Upper lobe of right lung (tissue), 1 donor: ENCODE measurements at regions not wholly inside any gene's neighbourhood (a gene's known extent, or its start where the extent isn't known, plus 50 kb on each side); places are given as distances from the start of the nearest gene placed in this dataset.
"Not testable (repeated sequence)": the region's sequence is repeated elsewhere in the genome, so short reads cannot be mapped to it uniquely, and the experiment has no call there.

Experiments used
- ATAC-seq: fragments of 200-7000 bp; cut with Tn5 transposase; one replicate; pipeline ENCODE4 v1.9.1; 2020; ENCODE audit warnings: mild to moderate bottlenecking, moderate library complexity
- DNase-seq: peaks from one replicate; pipeline ENCODE4 v3.0.0-alpha.2; 2020
- H3K27ac ChIP-seq: fragments of 200-600 bp; one replicate; pipeline ENCODE4 v1.8.0; 2022
- H3K27me3 ChIP-seq: fragments of 200-600 bp; one replicate; pipeline ENCODE4 v1.8.0; 2022; ENCODE audit warnings: mild to moderate bottlenecking
- H3K36me3 ChIP-seq: fragments of 200-600 bp; one replicate; pipeline ENCODE4 v1.8.0; 2022
- H3K4me1 ChIP-seq: fragments of 200-600 bp; one replicate; pipeline ENCODE4 v1.8.0; 2022
- H3K4me3 ChIP-seq: fragments of 200-600 bp; one replicate; pipeline ENCODE4 v1.8.0; 2022; ENCODE audit warnings: mild to moderate bottlenecking
- H3K9me3 ChIP-seq: fragments of 200-600 bp; one replicate; pipeline ENCODE4 v1.8.0; 2022
- intact Hi-C: fragments of 100-400 bp; cut with DNase I; formaldehyde crosslinking; loops from one replicate; pipeline ENCODE4 v1.11.0; 2022
- TF ChIP-seq, protein P1 (sequence below): fragments of 200-600 bp; IDR thresholded peaks from one replicate; pipeline ENCODE4 v1.8.0; 2022; ENCODE audit warnings: antibody characterized with exemption
- donor health status: DM: no; HTN: yes; CAD: no; lungs with severe emphysema.

DNA sequence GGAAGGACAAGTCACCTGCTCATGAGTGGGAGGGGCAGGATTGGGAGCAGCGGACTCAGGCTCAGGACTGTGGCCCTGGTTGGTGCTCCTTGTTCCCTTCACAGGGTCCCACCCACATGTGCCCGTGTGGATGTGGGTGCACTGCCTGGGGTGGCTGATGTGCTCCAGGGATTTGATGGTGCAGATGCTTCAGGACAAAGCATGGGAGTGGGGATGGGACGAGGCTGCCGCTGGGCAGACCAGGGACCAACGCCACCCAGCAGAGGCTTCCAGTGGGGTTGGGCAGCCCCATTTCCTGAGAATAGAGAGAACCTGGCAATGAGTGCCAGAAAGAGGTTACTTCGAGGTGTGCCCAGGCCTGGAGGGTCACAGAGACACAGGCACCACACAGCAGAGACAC is 65.5 kb upstream of the IGLL5 start:
- ATAC-seq (no peak), DNase-seq (no peak)
- TF ChIP-seq, protein P1, sequence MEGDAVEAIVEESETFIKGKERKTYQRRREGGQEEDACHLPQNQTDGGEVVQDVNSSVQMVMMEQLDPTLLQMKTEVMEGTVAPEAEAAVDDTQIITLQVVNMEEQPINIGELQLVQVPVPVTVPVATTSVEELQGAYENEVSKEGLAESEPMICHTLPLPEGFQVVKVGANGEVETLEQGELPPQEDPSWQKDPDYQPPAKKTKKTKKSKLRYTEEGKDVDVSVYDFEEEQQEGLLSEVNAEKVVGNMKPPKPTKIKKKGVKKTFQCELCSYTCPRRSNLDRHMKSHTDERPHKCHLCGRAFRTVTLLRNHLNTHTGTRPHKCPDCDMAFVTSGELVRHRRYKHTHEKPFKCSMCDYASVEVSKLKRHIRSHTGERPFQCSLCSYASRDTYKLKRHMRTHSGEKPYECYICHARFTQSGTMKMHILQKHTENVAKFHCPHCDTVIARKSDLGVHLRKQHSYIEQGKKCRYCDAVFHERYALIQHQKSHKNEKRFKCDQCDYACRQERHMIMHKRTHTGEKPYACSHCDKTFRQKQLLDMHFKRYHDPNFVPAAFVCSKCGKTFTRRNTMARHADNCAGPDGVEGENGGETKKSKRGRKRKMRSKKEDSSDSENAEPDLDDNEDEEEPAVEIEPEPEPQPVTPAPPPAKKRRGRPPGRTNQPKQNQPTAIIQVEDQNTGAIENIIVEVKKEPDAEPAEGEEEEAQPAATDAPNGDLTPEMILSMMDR: no peak
- no peaks in the 10 kb centered on the region for H3K9me3 ChIP-seq
- peaks cover 5% of the 10 kb centered on the region for H3K27me3 ChIP-seq
- no peak overlapping the region for H3K27ac ChIP-seq
- H3K36me3 ChIP-seq: no peaks in the 10 kb centered on the region
- intact Hi-C loops: no loop called here
- peaks cover 5% of the 10 kb centered on the region for H3K4me1 ChIP-seq
- H3K4me3 ChIP-seq: no peak overlapping the region

DNA sequence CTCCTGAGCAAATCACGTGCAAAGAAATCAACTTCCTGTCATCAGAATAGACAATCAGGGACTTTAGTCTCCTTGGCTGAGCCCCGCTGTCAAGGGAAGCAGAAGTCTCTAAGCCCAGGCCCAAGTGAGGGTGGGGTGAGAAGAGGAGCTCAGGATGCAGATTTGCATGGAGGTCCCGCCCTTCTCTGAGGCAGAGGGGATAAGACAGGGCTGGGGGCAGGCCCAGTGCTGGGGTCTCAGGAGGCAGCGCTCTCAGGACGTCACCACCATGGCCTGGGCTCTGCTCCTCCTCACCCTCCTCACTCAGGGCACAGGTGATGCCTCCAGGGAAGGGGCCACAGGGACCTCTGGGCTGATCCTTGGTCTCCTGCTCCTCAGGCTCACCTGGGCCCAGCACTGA is 65.1 kb upstream of the IGLL5 start:
- H3K27me3 ChIP-seq, H3K36me3 ChIP-seq, H3K4me3 ChIP-seq, H3K27ac ChIP-seq, ATAC-seq, H3K4me1 ChIP-seq, H3K9me3 ChIP-seq, intact Hi-C loops, DNase-seq: not testable (repeated sequence)

DNA sequence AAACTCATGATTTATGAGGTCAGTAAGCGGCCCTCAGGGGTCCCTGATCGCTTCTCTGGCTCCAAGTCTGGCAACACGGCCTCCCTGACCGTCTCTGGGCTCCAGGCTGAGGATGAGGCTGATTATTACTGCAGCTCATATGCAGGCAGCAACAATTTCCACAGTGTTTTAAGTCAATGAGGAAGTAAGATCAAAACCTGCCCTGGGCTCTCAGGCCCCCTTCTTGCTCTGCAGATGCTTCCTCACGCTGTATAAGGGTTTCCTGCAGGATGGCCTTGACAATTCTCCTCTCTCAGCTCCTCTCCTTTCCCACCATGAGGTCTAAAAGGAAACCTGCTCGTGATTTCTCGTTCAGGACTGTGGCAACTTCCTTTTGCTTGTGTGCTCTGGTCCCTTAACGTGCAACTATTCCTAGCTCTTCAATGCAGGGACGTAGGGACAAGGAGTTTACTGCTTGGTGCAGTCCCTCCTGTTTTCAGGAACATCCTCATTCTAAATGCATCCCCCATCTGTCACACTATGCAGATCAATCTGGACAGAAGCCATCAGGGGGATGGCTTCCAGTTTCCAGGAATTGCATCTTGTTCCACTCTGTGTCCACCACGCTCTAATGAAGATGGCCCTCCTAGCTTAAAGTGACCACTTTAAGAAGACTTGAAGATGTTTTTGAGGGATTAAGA is 64.3 kb upstream of the IGLL5 start:
- peaks cover 13% of the 10 kb centered on the region for H3K27me3 ChIP-seq
- no peaks in the 10 kb centered on the region for H3K36me3 ChIP-seq
- H3K4me3 ChIP-seq: no peak overlapping the region
- TF ChIP-seq, protein P1: no peak
- intact Hi-C loops: no loop called here
- H3K9me3 ChIP-seq: no peaks in the 10 kb centered on the region
- DNase-seq (no peak), ATAC-seq (no peak)
- H3K4me1 ChIP-seq: peaks cover 5% of the 10 kb centered on the region
- no peak overlapping the region for H3K27ac ChIP-seq

DNA sequence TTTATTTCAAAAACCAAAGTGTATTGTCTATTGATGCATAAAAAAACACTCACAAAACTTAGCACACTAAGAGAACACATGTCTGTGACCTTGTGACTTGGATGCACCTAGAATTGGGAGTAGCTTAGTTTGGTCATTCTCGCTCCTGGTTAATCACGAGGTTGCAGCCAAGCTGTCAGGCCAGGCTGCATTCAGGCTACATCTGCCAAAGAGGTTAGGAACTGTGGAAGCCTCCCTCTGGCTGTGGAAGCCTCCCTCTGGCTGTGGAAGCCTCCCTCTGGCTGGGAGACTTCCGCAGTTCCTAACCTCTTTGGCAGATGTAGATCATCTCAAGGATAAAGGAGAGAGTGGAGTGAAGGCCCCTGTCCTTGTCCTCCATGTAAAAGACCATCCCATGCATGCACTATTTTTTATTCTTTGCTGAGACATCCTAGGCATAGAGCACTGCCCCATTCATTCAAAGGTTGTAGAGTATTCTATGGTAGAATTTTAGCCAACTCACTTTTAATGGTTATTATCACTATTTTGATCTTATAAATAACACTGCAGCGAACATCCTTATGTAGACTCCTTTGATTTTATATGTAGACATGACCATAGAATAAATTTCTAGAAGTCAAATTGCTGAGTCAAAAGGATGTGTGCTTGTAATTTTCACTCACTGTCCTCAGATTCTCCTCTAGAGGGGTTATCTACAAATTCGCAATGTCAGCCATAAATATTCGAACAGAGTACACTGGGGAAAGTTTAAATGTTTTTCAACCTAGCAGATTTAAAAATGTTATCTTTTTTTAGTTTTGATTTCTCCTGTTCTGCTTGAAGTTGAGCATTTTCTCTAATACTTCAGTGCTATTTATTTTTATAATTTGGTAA is 63.0 kb upstream of the IGLL5 start:
- intact Hi-C loops: no loop called here
- Histone ChIP-seq H3K27me3 (peaks cover 13% of the 10 kb centered on the region), H3K4me3 (no peak overlapping the region), H3K4me1 (peaks cover 5% of the 10 kb centered on the region), H3K27ac (no peak overlapping the region), H3K9me3 (no peaks in the 10 kb centered on the region), H3K36me3 (no peaks in the 10 kb centered on the region)
- DNase-seq (no peak), ATAC-seq (no peak)
- TF ChIP-seq, protein P1: no peak

DNA sequence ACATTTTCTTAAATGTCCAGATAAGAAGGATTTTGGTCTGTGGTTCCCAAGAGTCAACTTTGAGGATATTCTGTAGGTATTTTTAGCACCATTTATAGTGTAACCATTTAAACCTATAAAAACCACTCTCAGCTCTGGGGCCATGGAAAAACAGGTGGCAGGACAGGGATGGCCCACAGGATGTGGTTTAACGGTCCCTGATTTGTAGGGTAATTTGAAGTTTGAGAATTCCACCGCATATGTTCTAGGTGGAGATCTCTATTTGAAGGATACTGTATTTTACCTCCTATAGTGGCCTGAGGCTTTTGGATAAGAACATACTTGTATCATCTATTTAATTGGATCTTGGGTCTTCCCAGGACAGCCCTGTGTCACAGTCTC is 62.4 kb upstream of the IGLL5 start:
- DNase-seq (no peak), ATAC-seq (no peak)
- TF ChIP-seq, protein P1: no peak
- H3K4me3 ChIP-seq: no peak overlapping the region
- no peaks in the 10 kb centered on the region for H3K9me3 ChIP-seq
- no peak overlapping the region for H3K27ac ChIP-seq
- peaks cover 13% of the 10 kb centered on the region for H3K27me3 ChIP-seq
- H3K36me3 ChIP-seq: no peaks in the 10 kb centered on the region
- intact Hi-C loops: no loop called here
- peaks cover 3% of the 10 kb centered on the region for H3K4me1 ChIP-seq

DNA sequence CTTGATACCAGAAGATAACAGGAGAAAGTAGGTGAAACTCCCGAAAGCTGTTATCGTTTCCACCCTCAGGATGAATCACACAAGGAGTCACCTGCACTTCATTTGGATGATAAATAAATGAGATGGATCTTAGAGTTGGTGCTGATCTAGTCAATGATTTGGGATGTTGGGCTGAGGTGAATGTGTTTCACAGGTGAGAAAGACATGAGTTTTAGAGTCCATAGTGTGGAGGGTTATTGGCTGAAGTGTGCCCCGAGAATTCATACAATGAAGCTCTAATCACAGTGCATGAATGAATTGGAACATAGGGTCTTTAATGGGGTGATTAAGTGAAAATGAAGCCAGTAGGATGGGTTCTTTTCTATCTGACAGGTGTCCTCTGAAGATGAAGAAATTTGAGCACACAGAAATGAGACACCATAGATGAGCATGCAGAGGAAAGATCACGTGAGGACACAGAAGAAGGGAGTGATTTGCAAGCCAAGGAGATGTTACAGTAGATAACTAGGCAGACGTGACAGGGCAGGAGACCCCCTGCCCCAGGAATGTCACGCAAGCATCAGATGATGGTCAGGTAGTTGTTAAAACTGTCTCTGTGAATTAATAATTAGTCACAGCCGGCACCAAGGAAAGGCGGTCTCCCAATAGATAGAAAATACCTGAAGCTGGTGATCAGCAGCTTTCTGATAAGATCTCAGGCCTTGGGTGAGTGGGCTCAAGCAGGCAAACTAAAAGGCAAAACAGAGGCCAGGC is 60.3 kb upstream of the IGLL5 start:
- TF ChIP-seq, protein P1: no peak
- no peaks in the 10 kb centered on the region for H3K4me1 ChIP-seq
- H3K27ac ChIP-seq: no peak overlapping the region
- no peak for ATAC-seq
- intact Hi-C loops: no loop called here
- H3K9me3 ChIP-seq: no peaks in the 10 kb centered on the region
- H3K27me3 ChIP-seq: peaks cover 13% of the 10 kb centered on the region
- DNase-seq: no peak
- no peaks in the 10 kb centered on the region for H3K36me3 ChIP-seq
- no peak overlapping the region for H3K4me3 ChIP-seq
